Neutrophil (primary cell): ENCODE measurements at regions not wholly inside any gene's neighbourhood (a gene's known extent, or its start where the extent isn't known, plus 50 kb on each side); places are given as distances from the start of the nearest gene placed in this dataset.

Experiments
- H3K27ac ChIP-seq: fragments of 200-600 bp; sonication (generic); 2 replicates; pipeline ENCODE4 v1.5.1; 2016; ENCODE audit warnings: mild to moderate bottlenecking, moderate library complexity
- H3K27me3 ChIP-seq: fragments of 200-600 bp; sonication (generic); 2 replicates; pipeline ENCODE4 v1.6.0; 2016; ENCODE audit warnings: mild to moderate bottlenecking
- H3K36me3 ChIP-seq: fragments of 200-600 bp; sonication (generic); 2 replicates; pipeline ENCODE4 v1.5.1; 2017
- H3K4me1 ChIP-seq, 2 experiments: fragments of 200-600 bp in 1 of 2; sonication (generic) in 1 of 2; 1 replicate in 1 of 2; 2 replicates in 1 of 2; pipeline versions ENCODE4 v1.5.1 to v1.6.1; 2013 to 2016; ENCODE audit warnings: low read depth in 1 of 2, low read length in 1 of 2, mild to moderate bottlenecking in 1 of 2, moderate library complexity in 1 of 2; ENCODE audit not compliant: control insufficient read depth in 1 of 2, insufficient read depth in 1 of 2
- H3K4me3 ChIP-seq, 2 experiments: fragments of 200-600 bp in 1 of 2; sonication (generic) in 1 of 2; 1 replicate in 1 of 2; 2 replicates in 1 of 2; pipeline ENCODE4 v1.5.1; 2013 to 2016; ENCODE audit warnings: low read depth in 1 of 2, low read length in 1 of 2, mild to moderate bottlenecking in 1 of 2, moderate library complexity in 1 of 2
- H3K9me3 ChIP-seq: fragments of 200-600 bp; sonication (generic); 2 replicates; pipeline ENCODE4 v1.5.1; 2016
- CTCF ChIP-seq: fragments of 200-600 bp; sonication (generic); IDR thresholded peaks from 2 replicates; pipeline ENCODE4 v1.5.1; 2016; ENCODE audit warnings: antibody characterized with exemption

GRCh38 chr15:38688761-38689160 lies 124.1 kb upstream of the RASGRP1 start:
- H3K36me3 ChIP-seq: no peaks in the 10 kb centered on the region
- H3K4me3 ChIP-seq: no peak overlapping the region
- H3K27me3 ChIP-seq: no peaks in the 10 kb centered on the region
- TF ChIP-seq CTCF: no peak
- no peak overlapping the region for H3K27ac ChIP-seq
- no peaks in the 10 kb centered on the region for H3K4me1 ChIP-seq
- H3K9me3 ChIP-seq: no peaks in the 10 kb centered on the region

- Histone ChIP-seq H3K4me1 (no peaks in the 10 kb centered on the region), H3K9me3 (no peaks in the 10 kb centered on the region), H3K27ac (no peak overlapping the region), H3K27me3 (no peaks in the 10 kb centered on the region), H3K36me3 (no peaks in the 10 kb centered on the region), H3K4me3 (no peak overlapping the region)
- no peak for TF ChIP-seq CTCF
Observed at GRCh38 chr15:38689522-38689921, 124.9 kb upstream of the RASGRP1 start.

GRCh38 chr15:38690216-38690615 lies 125.6 kb upstream of the RASGRP1 start:
- Histone ChIP-seq H3K27ac (no peak overlapping the region), H3K27me3 (no peaks in the 10 kb centered on the region), H3K9me3 (no peaks in the 10 kb centered on the region), H3K4me3 (no peak overlapping the region), H3K4me1 (no peaks in the 10 kb centered on the region), H3K36me3 (no peaks in the 10 kb centered on the region)
- no peak for TF ChIP-seq CTCF

- H3K4me3 ChIP-seq: no peak overlapping the region
- no peaks in the 10 kb centered on the region for H3K27me3 ChIP-seq
- no peaks in the 10 kb centered on the region for H3K36me3 ChIP-seq
- peak; percentile 57 for TF ChIP-seq CTCF
- H3K27ac ChIP-seq: no peak overlapping the region
- no peaks in the 10 kb centered on the region for H3K9me3 ChIP-seq
- H3K4me1 ChIP-seq: no peaks in the 10 kb centered on the region
Observed at GRCh38 chr15:38690719-38691332, 126.2 kb upstream of the RASGRP1 start.

GRCh38 chr15:38691377-38691776 lies 126.8 kb upstream of the RASGRP1 start:
- Histone ChIP-seq H3K4me1 (no peaks in the 10 kb centered on the region), H3K9me3 (no peaks in the 10 kb centered on the region), H3K27me3 (no peaks in the 10 kb centered on the region), H3K4me3 (no peak overlapping the region), H3K27ac (no peak overlapping the region), H3K36me3 (no peaks in the 10 kb centered on the region)
- no peak for TF ChIP-seq CTCF
